Left renal pelvis (tissue), 4 donors: ENCODE measurements at regions not wholly inside any gene's neighbourhood (a gene's known extent, or its start where the extent isn't known, plus 50 kb on each side); places are given as distances from the start of the nearest gene placed in this dataset.
"Not testable (repeated sequence)": the region's sequence is repeated elsewhere in the genome, so short reads cannot be mapped to it uniquely, and the experiment has no call there.

Experiments
- DNase-seq, 4 donors: peaks; one replicate each; pipeline ENCODE4 v3.0.0-alpha.2; 2013; ENCODE audit warnings: low read depth in 4 of 4, low spot score in 3 of 4

GRCh38 chr2:226118471-226119429 is 680.9 kb downstream of the IRS1 start:
- no peak for DNase-seq

DNA sequence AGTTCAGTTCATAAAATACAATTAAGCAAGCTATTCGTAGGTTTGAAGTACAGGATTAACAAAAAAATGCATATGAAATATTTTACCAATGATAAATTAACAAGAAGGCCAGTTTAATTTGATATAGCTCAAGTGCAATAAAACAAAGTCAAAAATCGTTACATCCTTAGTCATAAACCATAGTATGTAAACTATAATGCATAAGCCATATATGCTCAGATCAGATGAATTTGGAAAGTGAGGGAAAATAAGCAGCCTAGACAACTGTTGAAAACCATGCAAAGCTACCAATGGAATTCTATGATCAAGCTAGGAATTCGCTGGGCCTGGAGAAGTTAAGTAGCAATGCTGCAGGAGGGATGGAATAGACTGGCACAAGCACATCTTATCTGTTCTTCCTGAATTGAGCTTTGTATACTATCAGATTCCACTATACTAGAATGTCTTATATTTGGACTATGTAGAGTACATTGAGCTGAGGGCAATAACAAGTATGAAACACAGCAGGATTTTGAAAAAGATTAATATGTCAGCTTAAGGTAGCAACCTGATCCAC is 682.0 kb downstream of the IRS1 start:
- DNase-seq: no peak

DNA sequence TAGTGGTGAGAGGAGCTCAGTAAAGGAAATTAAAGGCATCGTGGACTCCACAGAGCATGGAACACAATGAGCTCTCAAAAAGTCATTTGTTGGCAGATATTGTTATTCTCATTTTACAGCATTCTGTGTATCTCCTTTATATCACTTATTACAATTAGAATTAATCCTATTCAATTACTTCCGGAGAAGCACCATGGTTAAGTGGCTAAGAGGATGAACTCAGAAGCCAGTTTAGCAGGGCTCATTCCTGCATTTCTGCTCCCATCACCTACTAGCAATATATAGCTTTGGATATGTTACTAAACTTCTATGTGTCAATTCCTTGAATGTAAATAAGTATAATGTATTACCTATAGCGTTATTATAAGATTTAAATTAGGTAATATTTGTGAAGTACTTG is 683.3 kb downstream of the IRS1 start:
- DNase-seq: no peak

- DNase-seq: no peak
Measured at GRCh38 chr2:226115832-226116200, 683.8 kb downstream of the IRS1 start.

- DNase-seq: no peak
Measured at GRCh38 chr2:226115102-226115831, 684.4 kb downstream of the IRS1 start.

DNA sequence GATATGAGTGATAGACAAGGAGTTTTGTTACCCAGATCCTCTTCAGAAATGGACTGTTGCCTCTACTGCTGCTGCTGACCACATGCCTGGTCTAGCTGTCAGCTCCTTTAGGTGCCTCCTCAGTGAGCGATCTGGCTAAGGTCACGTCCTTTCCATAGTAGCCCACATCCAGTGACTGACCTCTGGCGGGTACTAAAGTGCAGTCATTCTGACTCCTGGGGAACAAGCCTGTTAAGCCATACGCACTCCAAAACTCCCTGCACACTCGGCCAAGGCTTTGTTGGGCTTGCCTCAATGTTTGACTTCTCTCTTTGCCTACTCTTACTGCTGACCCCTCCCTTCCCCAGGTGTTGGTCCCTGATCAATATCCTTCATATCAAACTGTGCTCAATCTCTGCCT is 685.2 kb downstream of the IRS1 start:
- no peak for DNase-seq

- DNase-seq: no peak
Measured at GRCh38 chr2:226098861-226099745, 699.6 kb downstream of the NYAP2 start.

- DNase-seq: no peak
Measured at GRCh38 chr2:226095058-226095457, 695.5 kb downstream of the NYAP2 start.

DNA sequence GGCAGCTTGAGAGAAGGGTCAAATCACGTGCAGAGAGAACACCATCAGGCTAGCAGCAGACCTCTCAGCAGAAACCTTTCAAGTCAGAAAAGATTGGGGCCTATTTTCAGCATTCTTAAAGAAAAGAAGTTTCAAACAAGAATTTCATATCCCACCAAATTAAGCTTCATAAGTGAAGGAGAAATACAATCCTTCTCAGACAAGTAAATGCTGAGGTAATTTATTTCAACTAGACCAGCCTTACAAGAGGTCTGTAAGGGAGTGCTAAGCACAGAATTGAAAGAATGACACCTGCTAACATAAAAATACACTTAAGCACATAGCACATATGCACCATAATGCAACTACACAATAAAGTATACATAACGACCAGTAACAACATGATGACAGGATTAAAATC is 693.9 kb downstream of the NYAP2 start:
- no peak for DNase-seq

- no peak for DNase-seq
Measured at GRCh38 chr2:226088366-226088674, 688.8 kb downstream of the NYAP2 start.

DNA sequence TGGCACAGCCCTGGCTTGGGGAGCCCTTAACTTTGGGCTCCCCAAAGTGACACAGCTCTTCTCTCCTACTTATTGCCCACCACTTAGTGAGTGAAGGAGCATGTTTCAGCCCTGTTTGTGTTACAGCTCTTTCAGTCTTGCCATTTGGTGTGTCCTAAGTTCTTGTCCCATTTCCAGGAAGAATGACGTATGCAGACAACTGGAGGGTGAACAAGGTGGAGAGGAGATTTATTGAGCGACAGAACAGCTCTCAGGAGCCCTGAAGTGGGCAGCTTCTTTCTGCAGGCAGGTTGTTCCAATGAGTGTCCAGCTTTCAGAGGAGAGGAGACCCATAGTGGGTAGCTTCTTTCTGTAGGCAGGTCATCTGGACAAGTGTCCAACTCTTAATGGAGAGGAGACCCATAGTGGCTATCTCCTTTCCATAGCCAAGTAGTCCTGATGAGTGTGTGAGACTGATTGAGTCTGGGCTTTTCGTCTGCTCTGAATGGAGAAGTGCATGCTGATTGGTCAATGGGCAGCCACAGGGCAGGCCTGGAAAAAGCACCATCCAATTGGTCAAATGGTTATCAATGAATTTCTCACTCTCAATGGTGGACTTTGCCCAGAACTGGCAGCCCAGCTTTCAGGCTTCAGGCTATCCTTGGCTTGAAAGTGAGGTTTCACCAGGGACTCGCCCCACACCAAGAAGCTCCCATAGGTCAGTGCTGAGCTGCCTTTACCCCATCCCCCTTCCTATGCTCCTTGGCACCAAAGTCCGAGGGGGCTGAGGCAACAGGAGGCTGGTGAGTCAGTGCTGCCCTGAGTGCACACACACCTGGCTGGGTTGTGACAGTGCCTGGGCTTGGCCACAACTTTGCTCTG is 688.2 kb downstream of the NYAP2 start:
- no peak for DNase-seq

GRCh38 chr2:226087051-226087450 is 687.5 kb downstream of the NYAP2 start:
- DNase-seq: no peak

- no peak for DNase-seq
Measured at GRCh38 chr2:226086190-226086589, 686.7 kb downstream of the NYAP2 start.

- DNase-seq: not testable (repeated sequence)
Measured at GRCh38 chr2:226085425-226085824, 685.9 kb downstream of the NYAP2 start.

- no peak for DNase-seq
Measured at GRCh38 chr2:226080334-226080733, 680.8 kb downstream of the NYAP2 start.

DNA sequence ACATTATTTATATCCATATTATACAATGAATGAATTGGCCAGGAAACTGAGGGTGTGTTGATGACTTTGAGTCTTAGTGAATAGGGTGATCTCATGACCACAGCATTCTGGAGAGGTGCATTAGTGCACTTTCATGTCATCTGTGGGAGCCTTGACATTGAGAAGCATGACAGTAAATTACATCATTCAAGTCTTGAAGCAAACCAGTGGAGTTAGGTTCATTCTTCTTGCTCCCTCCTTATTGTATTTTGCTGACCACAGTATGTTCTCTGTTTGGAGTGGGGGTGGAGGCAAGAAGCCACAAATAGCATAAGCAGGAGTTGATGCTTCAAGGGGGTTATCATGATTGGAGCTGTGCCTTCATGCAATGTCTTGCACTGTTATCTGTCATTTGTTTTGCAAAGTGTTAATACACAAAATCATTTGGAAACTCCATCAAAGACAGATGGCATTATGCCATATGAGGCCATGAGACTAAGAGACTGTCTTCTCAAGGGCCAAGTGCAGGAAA is 680.2 kb downstream of the NYAP2 start:
- DNase-seq: no peak

DNA sequence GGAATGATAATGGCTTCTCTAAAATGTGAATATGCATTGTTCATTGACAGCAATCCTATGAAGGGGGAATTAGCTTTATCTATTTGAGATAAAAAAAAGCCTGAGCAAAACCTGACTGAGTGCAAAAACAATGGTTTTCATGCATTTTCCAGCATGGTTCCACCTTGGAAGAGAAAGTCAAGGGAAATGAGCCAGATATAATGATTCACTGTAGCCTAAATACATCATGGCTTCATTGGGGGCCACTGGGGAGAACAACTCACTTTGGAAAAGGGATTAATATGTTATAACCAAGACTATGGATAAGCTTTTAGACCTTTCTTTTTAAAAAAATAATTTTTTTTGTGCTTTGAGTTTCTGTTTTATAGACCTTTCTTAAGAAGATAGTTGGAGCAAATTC is 679.7 kb downstream of the NYAP2 start:
- DNase-seq: no peak

GRCh38 chr2:226078666-226079065 is 679.2 kb downstream of the NYAP2 start:
- DNase-seq: no peak

DNA sequence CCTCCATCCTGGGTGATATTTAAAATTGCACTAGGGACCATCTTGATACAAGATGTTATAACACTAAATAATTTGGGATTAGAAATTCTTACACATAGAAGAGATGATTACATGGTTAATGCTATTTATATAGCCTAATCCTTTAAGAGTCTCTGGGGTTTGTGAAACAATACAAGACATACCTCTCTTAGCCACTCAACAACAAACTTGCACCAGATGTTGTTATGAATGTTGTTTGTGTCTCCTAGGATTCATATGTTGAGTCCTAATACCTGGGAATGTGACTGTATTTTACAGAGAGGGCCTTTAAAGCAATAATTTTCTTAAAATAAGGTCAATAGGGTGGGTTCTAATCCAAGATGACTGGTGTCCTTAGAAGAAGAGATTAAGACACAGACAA is 678.3 kb downstream of the NYAP2 start:
- no peak for DNase-seq

DNA sequence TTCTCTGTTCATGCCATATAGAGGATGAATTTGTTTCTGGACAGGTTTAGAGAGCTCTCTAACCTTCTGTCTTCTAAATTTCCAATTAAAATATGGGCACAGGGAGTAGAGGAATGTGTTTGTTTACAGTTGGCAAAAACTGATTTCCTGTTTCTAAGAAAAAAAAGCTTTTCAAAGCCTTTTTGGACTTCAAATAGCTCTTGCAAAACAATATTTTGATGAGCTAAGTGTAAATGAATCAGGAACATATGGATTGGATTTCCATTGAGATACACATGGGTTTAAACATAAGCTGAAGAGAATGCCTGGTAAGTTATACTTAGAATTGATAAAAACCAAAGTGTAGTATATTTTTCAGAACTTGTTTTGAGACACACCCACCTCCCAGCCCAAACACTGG is 677.5 kb downstream of the NYAP2 start:
- no peak for DNase-seq
